GM12864 (cell line): ENCODE measurements at regions not wholly inside any gene's neighbourhood (a gene's known extent, or its start where the extent isn't known, plus 50 kb on each side); places are given as distances from the start of the nearest gene placed in this dataset.

Source experiments
- DNase-seq: peaks from one replicate; pipeline ENCODE4 v3.0.0-alpha.2; 2011; ENCODE audit warnings: low read depth
- H3K4me3 ChIP-seq: 2 replicates; pipeline ENCODE4 v1.5.1; 2011; ENCODE audit warnings: mild to moderate bottlenecking, low read depth, low read length, control low read depth
- CTCF ChIP-seq: IDR thresholded peaks from 2 replicates; pipeline ENCODE4 v1.5.1; 2011; ENCODE audit warnings: low read depth, mild to moderate bottlenecking, moderate library complexity, low read length, control low read depth, inconsistent platforms; ENCODE audit errors: missing control alignments

- DNase-seq: no peak
- TF ChIP-seq CTCF: no peak
- no peak overlapping the region for H3K4me3 ChIP-seq
Measured at GRCh38 chr1:34611571-34611970, 143.3 kb upstream of the GJB5 start.

GRCh38 chr1:34612091-34612827, 142.6 kb upstream of the GJB5 start:
- no peak for TF ChIP-seq CTCF
- no peak for DNase-seq
- no peak overlapping the region for H3K4me3 ChIP-seq

GRCh38 chr1:34617321-34618118, 137.3 kb upstream of the GJB5 start:
- no peak for DNase-seq
- no peak overlapping the region for H3K4me3 ChIP-seq
- no peak for TF ChIP-seq CTCF

GRCh38 chr1:34618381-34618780, 136.5 kb upstream of the GJB5 start:
- DNase-seq: no peak
- H3K4me3 ChIP-seq: no peak overlapping the region
- no peak for TF ChIP-seq CTCF

GRCh38 chr1:34619256-34619655, 135.6 kb upstream of the GJB5 start:
- H3K4me3 ChIP-seq: no peak overlapping the region
- DNase-seq: no peak
- TF ChIP-seq CTCF: no peak

- DNase-seq: no peak
- no peak overlapping the region for H3K4me3 ChIP-seq
- no peak for TF ChIP-seq CTCF
Measured at GRCh38 chr1:34621916-34622315, 132.9 kb upstream of the GJB5 start.

- DNase-seq: no peak
- no peak overlapping the region for H3K4me3 ChIP-seq
- TF ChIP-seq CTCF: no peak
Measured at GRCh38 chr1:34625521-34626015, 129.3 kb upstream of the GJB5 start.
